GM12878 (cell line): ENCODE measurements at regions not wholly inside any gene's neighbourhood (a gene's known extent, or its start where the extent isn't known, plus 50 kb on each side); places are given as distances from the start of the nearest gene placed in this dataset.

Source experiments
- ATAC-seq: fragments of 200-7000 bp; cut with Tn5 transposase; 3 replicates; pipeline ENCODE4 v1.9.1; 2020; ENCODE audit warnings: mild to moderate bottlenecking, moderate library complexity
- BruUV-seq: library from RNA; stranded (reverse); fragments of 400-500 nt; replicated peaks from 2 replicates; lab custom pipeline; 2021; lab: Mats Ljungman, UMichigan
- CTCF ChIA-PET: fragments of 300-600 bp; sonication (Branson Sonifier 250); formaldehyde crosslinking; extraction: SDS; loops from one replicate; lab custom pipeline; 2021; ENCODE audit warnings: inconsistent platforms; lab: Yijun Ruan, JAX
- POLR2A ChIA-PET: fragments of 350-600 bp; formaldehyde crosslinking; extraction: SDS; loops from one replicate; lab custom pipeline; 2021; ENCODE audit warnings: inconsistent platforms; lab: Charles Lee
- RAD21 ChIA-PET: fragments of 300-600 bp; sonication (Branson Sonifier 250); formaldehyde crosslinking; loops from one replicate; lab custom pipeline; 2023; ENCODE audit warnings: antibody characterized with exemption; ENCODE audit not compliant: unreplicated experiment; lab: Charles Lee
- SMC1A ChIA-PET: fragments of 300-600 bp; sonication (Branson Sonifier 250); formaldehyde crosslinking; loops from one replicate; lab custom pipeline; 2023; ENCODE audit not compliant: unreplicated experiment, uncharacterized antibody; lab: Charles Lee
- DNase-seq: peaks from one replicate; pipeline ENCODE4 v3.0.0-alpha.2; 2011; ENCODE audit warnings: low read depth, low spot score
- FAIRE-seq: peaks from 3 replicates; lab custom pipeline; 2011; peaks lifted over from hg19 to GRCh38; lab: Jason Lieb, UNC
- H2AFZ ChIP-seq: 2 replicates; pipeline ENCODE4 v1.6.0; 2011; ENCODE audit warnings: low read depth, low read length, control low read depth; ENCODE audit not compliant: control insufficient read depth
- H3K27ac ChIP-seq: 2 replicates; pipeline ENCODE4 v1.5.1; 2011; ENCODE audit warnings: control low read depth; ENCODE audit not compliant: control insufficient read depth, insufficient read depth
- H3K27me3 ChIP-seq, 2 experiments: replicated peaks in 1 of 2; 2 replicates each; pipeline versions ENCODE4 v1.6.0 to v1.6.1; 2011; ENCODE audit warnings: low read length in 1 of 2; ENCODE audit not compliant: control insufficient read depth in 2 of 2, insufficient read depth in 2 of 2
- H3K36me3 ChIP-seq, 2 experiments: 2 replicates each; pipeline ENCODE4 v1.5.1; 2011; ENCODE audit warnings: low read length in 1 of 2; ENCODE audit not compliant: control insufficient read depth in 2 of 2, insufficient read depth in 2 of 2
- H3K4me1 ChIP-seq: 2 replicates; pipeline ENCODE4 v1.6.1; 2011; ENCODE audit warnings: mild to moderate bottlenecking, low read length, moderate library complexity, mixed read lengths; ENCODE audit not compliant: control insufficient read depth, insufficient read depth
- H3K4me2 ChIP-seq: 2 replicates; pipeline ENCODE4 v1.6.0; 2011; ENCODE audit warnings: control low read depth; ENCODE audit not compliant: control insufficient read depth, insufficient read depth
- H3K4me3 ChIP-seq: fragments of 200-600 bp; sonication (generic); 2 replicates; pipeline ENCODE4 v1.5.1; 2016
- H3K79me2 ChIP-seq: 2 replicates; pipeline ENCODE4 v1.6.0; 2011; ENCODE audit warnings: low read length; ENCODE audit not compliant: control insufficient read depth, insufficient read depth
- H3K9ac ChIP-seq: 2 replicates; pipeline ENCODE4 v1.8.0; 2011; ENCODE audit warnings: low read length, control low read depth, mixed read lengths; ENCODE audit not compliant: control insufficient read depth, insufficient read depth
- H3K9me3 ChIP-seq: replicated peaks from 3 replicates; pipeline ENCODE4 v1.5.1; 2011; ENCODE audit warnings: mild to moderate bottlenecking, low read length; ENCODE audit not compliant: control insufficient read depth, insufficient read depth
- H4K20me1 ChIP-seq: 2 replicates; pipeline ENCODE4 v1.6.0; 2011; ENCODE audit not compliant: control insufficient read depth, insufficient read depth
- BCL3 ChIP-seq: IDR thresholded peaks from 2 replicates; pipeline ENCODE4 v1.6.1; 2011; ENCODE audit warnings: borderline replicate concordance, low read depth, mild to moderate bottlenecking, moderate library complexity, low read length; ENCODE audit not compliant: insufficient read depth, poor library complexity, severe bottlenecking
- ESRRA ChIP-seq: IDR thresholded peaks from 2 replicates; pipeline ENCODE4 v1.6.1; 2012; ENCODE audit warnings: mild to moderate bottlenecking, low read length, improper control_type of control experiment
- HDAC2 ChIP-seq: fragments of 200-600 bp; sonication (generic); IDR thresholded peaks from 2 replicates; pipeline ENCODE4 v1.6.1; 2017
- HDAC6 ChIP-seq: fragments of 200-600 bp; sonication (generic); IDR thresholded peaks from one replicate; pipeline ENCODE4 v1.8.0; 2017; ENCODE audit warnings: antibody characterized with exemption; ENCODE audit not compliant: unreplicated experiment
- IRF3 ChIP-seq: fragments of 450-650 bp; IDR thresholded peaks from 2 replicates; pipeline ENCODE4 v1.6.1; 2014; ENCODE audit warnings: mild to moderate bottlenecking
- NFYA ChIP-seq: IDR thresholded peaks from 2 replicates; pipeline ENCODE4 v1.6.1; 2011; ENCODE audit warnings: low read depth, mild to moderate bottlenecking, low read length, improper control_type of control experiment, borderline replicate concordance
- NKRF ChIP-seq: fragments of 450-650 bp; conservative IDR thresholded peaks from 2 replicates; pipeline ENCODE4 v1.6.1; 2017; ENCODE audit warnings: mild to moderate bottlenecking, moderate library complexity
- SRF ChIP-seq, 2 experiments: IDR thresholded peaks; 2 replicates each; pipeline ENCODE4 v1.6.1; 2011; ENCODE audit warnings: low read depth in 2 of 2, low read length in 2 of 2, mild to moderate bottlenecking in 1 of 2, moderate library complexity in 1 of 2
- STAT1 ChIP-seq: fragments of 450-650 bp; conservative IDR thresholded peaks from 2 replicates; pipeline ENCODE4 v1.6.1; 2014; ENCODE audit warnings: antibody characterized with exemption, mild to moderate bottlenecking
- USF1 ChIP-seq: IDR thresholded peaks from 2 replicates; pipeline ENCODE4 v1.6.1; 2011; ENCODE audit warnings: borderline replicate concordance, low read depth, mild to moderate bottlenecking, moderate library complexity, mixed read lengths, low read length; ENCODE audit not compliant: insufficient read depth; ENCODE audit errors: extremely low read length
- YY1 ChIP-seq: IDR thresholded peaks from 2 replicates; pipeline ENCODE4 v1.6.1; 2011; ENCODE audit warnings: low read depth, mild to moderate bottlenecking, low read length
- ZBED1 ChIP-seq: IDR thresholded peaks from 2 replicates; pipeline ENCODE4 v1.6.1; 2016; ENCODE audit warnings: borderline replicate concordance
- ZBTB11 ChIP-seq: fragments of 450-650 bp; formaldehyde crosslinking; IDR thresholded peaks from 2 replicates; pipeline ENCODE4 v1.5.0; 2022; ENCODE audit warnings: mild to moderate bottlenecking, missing genetic modification characterization
- WGBS: methylation state at CpG from one replicate; pipeline ENCODE4 v1.1.6; 2016; ENCODE audit warnings: low lambda C conversion rate; ENCODE audit not compliant: insufficient replicate concordance, insufficient coverage; ENCODE audit errors: missing lambda C conversion rate; 5-methylcytosine and 5-hydroxymethylcytosine counted together
- in situ Hi-C: fragments of 300-500 bp; cut with MboI; formaldehyde crosslinking; loops from 9 replicates; pipeline ENCODE4 v1.14.3; 2018; ENCODE audit warnings: mixed read lengths
- intact Hi-C: fragments of 100-400 bp; cut with micrococcal nuclease; formaldehyde crosslinking; loops from one replicate; pipeline ENCODE4 v1.14.2; 2022; ENCODE audit not compliant: unreplicated experiment

- Histone ChIP-seq H3K9me3 (no peaks in the 10 kb centered on the region), H4K20me1 (no peaks in the 10 kb centered on the region), H3K27me3 (no peaks in the 10 kb centered on the region), H3K27ac (no peak overlapping the region), H3K4me1 (no peaks in the 10 kb centered on the region), H2AFZ (no peak overlapping the region), H3K79me2 (no peaks in the 10 kb centered on the region), H3K4me2 (no peak overlapping the region), H3K9ac (no peak overlapping the region), H3K4me3 (no peak overlapping the region), H3K36me3 (no peaks in the 10 kb centered on the region)
- ChIA-PET CTCF (no interaction called here), SMC1A (no interaction called here), RAD21 (no interaction called here), POLR2A (no interaction called here)
- intact Hi-C loops = no loop called here
- WGBS = no CpG with 5 or more reads among the region's 1 CpG
- FAIRE-seq (no peak), DNase-seq (no peak), ATAC-seq (no peak)
- no TSS peak for BruUV-seq
- in situ Hi-C loops = no loop called here
- TF ChIP-seq SRF (IDR thresholded peaks at IDR 0.05; ENCODE audit: low read depth in 2 of 2, low read length in 2 of 2) = no peak
- no peak for TF ChIP-seq HDAC6
- TF ChIP-seq NKRF = no peak
- TF ChIP-seq ESRRA = no peak
- no peak for TF ChIP-seq USF1
- TF ChIP-seq YY1 = no peak
- TF ChIP-seq ZBTB11 (CRISPR knock-in tag) = no peak
- TF ChIP-seq IRF3 = no peak
- no peak for TF ChIP-seq NFYA
- TF ChIP-seq ZBED1 = no peak
- TF ChIP-seq HDAC2 = no peak
- no peak for TF ChIP-seq STAT1
- no peak for TF ChIP-seq BCL3
Observed at GRCh38 chr7:11988186-11988585, 156.2 kb upstream of the THSD7A start.
